Mesendoderm (in vitro differentiated cells): ENCODE measurements at regions not wholly inside any gene's neighbourhood (a gene's known extent, or its start where the extent isn't known, plus 50 kb on each side); places are given as distances from the start of the nearest gene placed in this dataset.
A peak's percentile ranks its signal among the peaks of the same experiment; 100 is the strongest.

Source experiments
- DNase-seq: peaks from one replicate; pipeline ENCODE4 v3.0.0; 2013
- H2AK5ac ChIP-seq: 2 replicates; pipeline ENCODE4 v1.6.1; 2013; ENCODE audit warnings: low read length, inconsistent platforms
- H2BK120ac ChIP-seq: 2 replicates; pipeline ENCODE4 v1.6.1; 2013; ENCODE audit warnings: low read depth, mild to moderate bottlenecking, low read length, moderate library complexity, mixed read lengths
- H2BK15ac ChIP-seq: replicated peaks from 2 replicates; pipeline ENCODE4 v1.6.1; 2013; ENCODE audit warnings: low read depth, mild to moderate bottlenecking, moderate library complexity
- H2BK5ac ChIP-seq: 2 replicates; pipeline ENCODE4 v1.6.1; 2013; ENCODE audit warnings: low read length, inconsistent platforms
- H3K18ac ChIP-seq: 2 replicates; pipeline ENCODE4 v1.6.1; 2013; ENCODE audit warnings: mild to moderate bottlenecking, low read length, mixed read lengths
- H3K23ac ChIP-seq: one replicate; pipeline ENCODE4 v1.6.1; 2013; ENCODE audit warnings: low read length
- H3K27ac ChIP-seq: 2 replicates; pipeline ENCODE4 v1.5.1; 2013; ENCODE audit warnings: low read depth, mild to moderate bottlenecking, inconsistent platforms, low read length, moderate library complexity
- H3K27me3 ChIP-seq: 2 replicates; pipeline ENCODE4 v1.6.1; 2013; ENCODE audit warnings: low read length, control low read depth, mild to moderate bottlenecking, inconsistent platforms; ENCODE audit not compliant: insufficient read depth, poor library complexity
- H3K36me3 ChIP-seq: 2 replicates; pipeline ENCODE4 v1.6.1; 2013; ENCODE audit warnings: low read length, inconsistent platforms; ENCODE audit not compliant: control insufficient read depth, insufficient read depth
- H3K4ac ChIP-seq: one replicate; pipeline ENCODE4 v1.6.1; 2013; ENCODE audit warnings: low read depth, mild to moderate bottlenecking, low read length, moderate library complexity
- H3K4me1 ChIP-seq: 2 replicates; pipeline ENCODE4 v1.6.1; 2013; ENCODE audit warnings: low read depth, low read length, inconsistent platforms; ENCODE audit not compliant: control insufficient read depth
- H3K4me2 ChIP-seq: 2 replicates; pipeline ENCODE4 v1.6.1; 2013; ENCODE audit warnings: low read length
- H3K4me3 ChIP-seq: 2 replicates; pipeline ENCODE4 v1.5.1; 2013; ENCODE audit warnings: mild to moderate bottlenecking, low read length
- H3K56ac ChIP-seq: one replicate; pipeline ENCODE4 v1.6.1; 2013; ENCODE audit warnings: low read length
- H3K79me1 ChIP-seq: 2 replicates; pipeline ENCODE4 v1.6.1; 2013; ENCODE audit warnings: low read length, inconsistent platforms
- H3K79me2 ChIP-seq: 2 replicates; pipeline ENCODE4 v1.6.1; 2013; ENCODE audit warnings: mild to moderate bottlenecking, low read length; ENCODE audit not compliant: control insufficient read depth, insufficient read depth
- H3K9ac ChIP-seq: 2 replicates; pipeline ENCODE4 v1.6.1; 2013; ENCODE audit warnings: low read length, inconsistent platforms
- H4K5ac ChIP-seq: one replicate; pipeline ENCODE4 v1.6.1; 2013; ENCODE audit warnings: low read length
- H4K8ac ChIP-seq: one replicate; pipeline ENCODE4 v1.6.1; 2013; ENCODE audit warnings: low read depth, mild to moderate bottlenecking, control low read depth, low read length, moderate library complexity
- WGBS: extraction: QIAGEN DNeasy Blood & Tissue Kit; methylation state at CpG from one replicate; pipeline ENCODE4 v1.1.7; 2013; ENCODE audit warnings: low lambda C conversion rate, missing lambda C conversion rate; ENCODE audit not compliant: insufficient coverage; ENCODE audit errors: extremely low coverage; 5-methylcytosine and 5-hydroxymethylcytosine counted together

- no peaks in the 10 kb centered on the region for H3K36me3 ChIP-seq
- H3K27me3 ChIP-seq = no peaks in the 10 kb centered on the region
- no peaks in the 10 kb centered on the region for H3K79me2 ChIP-seq
- no peak overlapping the region for H2BK15ac ChIP-seq
- H3K9ac ChIP-seq = no peak overlapping the region
- DNase-seq = no peak
- no peak overlapping the region for H4K8ac ChIP-seq
- no peaks in the 10 kb centered on the region for H3K4me1 ChIP-seq
- no peak overlapping the region for H3K56ac ChIP-seq
- no peak overlapping the region for H2BK5ac ChIP-seq
- H4K5ac ChIP-seq = no peak overlapping the region
- no peak overlapping the region for H3K4me3 ChIP-seq
- H3K4ac ChIP-seq = peak overlapping the region; percentile 52
- no peak overlapping the region for H3K23ac ChIP-seq
- no peak overlapping the region for H2AK5ac ChIP-seq
- peak overlapping the region; percentile 9 for H3K18ac ChIP-seq
- no peaks in the 10 kb centered on the region for H3K79me1 ChIP-seq
- no peak overlapping the region for H3K27ac ChIP-seq
- no CpG with 5 or more reads among the region's 10 CpGs for WGBS
- no peak overlapping the region for H3K4me2 ChIP-seq
- H2BK120ac ChIP-seq = no peak overlapping the region
These were observed 105.6 kb downstream of the SPRY2 start for GRCh38 chr13:80235166-80235966.

- Histone ChIP-seq H3K79me1 (no peaks in the 10 kb centered on the region), H2BK5ac (no peak overlapping the region), H2AK5ac (no peak overlapping the region), H2BK120ac (no peak overlapping the region), H4K5ac (no peak overlapping the region), H3K79me2 (no peaks in the 10 kb centered on the region), H3K4ac (no peak overlapping the region), H3K27ac (no peak overlapping the region), H3K23ac (no peak overlapping the region), H3K56ac (no peak overlapping the region), H3K4me1 (no peaks in the 10 kb centered on the region), H3K27me3 (no peaks in the 10 kb centered on the region), H3K36me3 (no peaks in the 10 kb centered on the region), H4K8ac (no peak overlapping the region), H2BK15ac (no peak overlapping the region), H3K4me2 (no peak overlapping the region), H3K9ac (no peak overlapping the region), H3K4me3 (no peak overlapping the region), H3K18ac (no peak overlapping the region)
- no CpG with 5 or more reads among the region's 2 CpGs for WGBS
- DNase-seq = no peak
These were observed 113.3 kb downstream of the SPRY2 start for GRCh38 chr13:80227645-80228044.

- Histone ChIP-seq H2BK15ac (no peak overlapping the region), H4K8ac (no peak overlapping the region), H3K27me3 (no peaks in the 10 kb centered on the region), H2AK5ac (no peak overlapping the region), H2BK120ac (no peak overlapping the region), H3K4me1 (no peaks in the 10 kb centered on the region), H3K9ac (no peak overlapping the region), H3K4me3 (no peak overlapping the region), H3K27ac (no peak overlapping the region), H3K18ac (no peak overlapping the region), H4K5ac (no peak overlapping the region), H3K79me1 (no peaks in the 10 kb centered on the region), H2BK5ac (no peak overlapping the region), H3K23ac (no peak overlapping the region), H3K56ac (no peak overlapping the region), H3K4me2 (no peak overlapping the region), H3K4ac (no peak overlapping the region), H3K79me2 (no peaks in the 10 kb centered on the region), H3K36me3 (no peaks in the 10 kb centered on the region)
- DNase-seq = no peak
- WGBS = no CpG with 5 or more reads among the region's 2 CpGs
These were observed 114.3 kb downstream of the SPRY2 start for GRCh38 chr13:80226645-80227044.

- H3K27me3 ChIP-seq = no peaks in the 10 kb centered on the region
- H3K4ac ChIP-seq = no peak overlapping the region
- no peaks in the 10 kb centered on the region for H3K36me3 ChIP-seq
- no peak overlapping the region for H4K5ac ChIP-seq
- no peak overlapping the region for H2AK5ac ChIP-seq
- H3K4me3 ChIP-seq = no peak overlapping the region
- no peak overlapping the region for H3K9ac ChIP-seq
- no peak overlapping the region for H2BK15ac ChIP-seq
- H3K18ac ChIP-seq = no peak overlapping the region
- no peak overlapping the region for H3K27ac ChIP-seq
- H3K23ac ChIP-seq = no peak overlapping the region
- no peak overlapping the region for H3K4me2 ChIP-seq
- no peak overlapping the region for H3K56ac ChIP-seq
- H3K79me2 ChIP-seq = no peaks in the 10 kb centered on the region
- no peak overlapping the region for H4K8ac ChIP-seq
- no peak overlapping the region for H2BK120ac ChIP-seq
- H3K79me1 ChIP-seq = no peaks in the 10 kb centered on the region
- no peak for DNase-seq
- no peak overlapping the region for H2BK5ac ChIP-seq
- H3K4me1 ChIP-seq = no peaks in the 10 kb centered on the region
These were observed 116.5 kb downstream of the SPRY2 start for GRCh38 chr13:80224468-80224867.

GRCh38 chr13:80217614-80218456 is 123.1 kb downstream of the SPRY2 start:
- Histone ChIP-seq H3K56ac (peak overlapping the region; percentile 68), H3K18ac (peak overlapping the region; percentile 30)
- no CpG with 5 or more reads among the region's 7 CpGs for WGBS

More at GRCh38 chr13:80217614-80218456, 123.1 kb downstream of the SPRY2 start:
- no peak overlapping the region for H2AK5ac ChIP-seq
- H3K79me2 ChIP-seq = no peaks in the 10 kb centered on the region
- H3K79me1 ChIP-seq = no peaks in the 10 kb centered on the region
- peak overlapping the region; percentile 29 for H4K5ac ChIP-seq
- H4K8ac ChIP-seq = no peak overlapping the region
- H2BK5ac ChIP-seq = no peak overlapping the region
- H3K4me1 ChIP-seq = peaks cover 2% of the 10 kb centered on the region
- no peak overlapping the region for H3K4me3 ChIP-seq
- no peak overlapping the region for H2BK15ac ChIP-seq
- DNase-seq = peak; percentile 94
- no peak overlapping the region for H3K9ac ChIP-seq
- no peaks in the 10 kb centered on the region for H3K27me3 ChIP-seq
- no peak overlapping the region for H2BK120ac ChIP-seq
- H3K27ac ChIP-seq = peak overlapping the region; percentile 6
- no peak overlapping the region for H3K4me2 ChIP-seq
- H3K23ac ChIP-seq = peak overlapping the region; percentile 56
- H3K4ac ChIP-seq = peak overlapping the region; percentile 6
- H3K36me3 ChIP-seq = no peaks in the 10 kb centered on the region
